Frontal cortex (tissue), 3 donors: ENCODE measurements at regions not wholly inside any gene's neighbourhood (a gene's known extent, or its start where the extent isn't known, plus 50 kb on each side); places are given as distances from the start of the nearest gene placed in this dataset.
A peak's percentile ranks its signal among the peaks of the same experiment; 100 is the strongest.
"Not testable (repeated sequence)": the region's sequence is repeated elsewhere in the genome, so short reads cannot be mapped to it uniquely, and the experiment has no call there.

Experiments used
- DNase-seq, 2 donors: peaks; one replicate each; pipeline ENCODE4 v3.0.0; 2012; ENCODE audit warnings: low spot score in 2 of 2
- FAIRE-seq: peaks from 2 replicates; lab custom pipeline; 2012; peaks lifted over from hg19 to GRCh38; lab: Jason Lieb, UNC
- donor health status: control.
- donor health status: control.
- donor health status: control.

DNA sequence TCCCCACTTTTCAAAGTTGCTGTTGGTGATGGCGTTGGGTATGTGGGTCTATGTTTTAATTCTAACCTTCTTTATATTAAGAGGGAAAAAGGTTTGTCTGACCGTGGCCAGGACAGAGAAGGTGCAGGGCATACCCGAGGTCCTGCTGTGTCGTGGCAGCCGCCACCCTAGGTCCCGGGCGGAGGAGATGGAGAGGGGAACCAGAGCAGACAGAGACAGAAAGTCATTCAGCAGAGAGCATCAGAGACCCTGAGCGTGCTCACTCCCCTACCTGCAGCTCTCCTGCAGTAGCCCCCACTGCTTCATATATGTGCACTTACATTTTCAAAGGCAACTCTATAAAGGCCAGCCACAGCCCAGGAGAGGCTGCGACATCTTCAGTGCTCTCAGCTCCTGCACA lies 327.2 kb upstream of the TNRC6C start:
- no peak for FAIRE-seq
- DNase-seq: no peak

DNA sequence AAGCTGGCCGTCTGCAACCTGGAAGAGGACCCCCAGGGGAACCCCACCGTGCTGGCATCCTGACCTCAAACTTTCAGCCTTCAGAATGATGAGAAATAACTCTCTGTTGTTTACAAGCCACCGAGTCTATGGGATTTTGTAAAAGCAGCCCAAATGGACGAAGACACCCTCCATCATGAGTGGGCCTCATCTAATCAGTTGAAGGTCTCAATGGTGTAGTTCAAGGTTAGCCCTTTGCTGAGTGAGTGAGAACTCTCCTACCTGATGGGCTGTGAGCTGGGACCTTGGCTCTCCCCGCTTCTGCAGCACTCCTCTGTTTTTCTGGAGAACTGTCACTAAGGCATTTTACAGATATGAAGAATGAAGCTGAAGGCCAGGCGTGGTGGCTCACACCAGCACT lies 325.9 kb upstream of the TNRC6C start:
- FAIRE-seq (no peak), DNase-seq (no peak)

DNA sequence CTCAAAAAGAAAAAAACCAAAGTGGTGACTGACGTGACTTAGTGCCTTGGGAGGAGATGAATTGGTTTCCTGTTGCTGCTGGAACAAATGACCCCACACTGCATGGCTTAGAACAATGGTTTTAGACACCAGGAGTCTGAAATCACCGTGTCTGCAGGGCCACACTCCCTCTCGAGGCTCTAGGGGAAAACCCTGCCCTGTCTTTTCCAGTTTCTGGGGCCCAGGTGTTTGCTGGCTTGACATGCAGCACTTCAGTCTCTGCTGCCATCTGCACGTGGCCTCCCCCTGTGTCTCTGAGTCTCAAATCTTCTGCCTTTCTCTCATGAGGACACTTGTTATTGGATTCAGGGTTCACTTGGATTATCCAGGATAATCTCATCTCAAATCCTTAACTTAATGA lies 323.8 kb upstream of the TNRC6C start:
- FAIRE-seq: no peak
- no peak for DNase-seq

DNA sequence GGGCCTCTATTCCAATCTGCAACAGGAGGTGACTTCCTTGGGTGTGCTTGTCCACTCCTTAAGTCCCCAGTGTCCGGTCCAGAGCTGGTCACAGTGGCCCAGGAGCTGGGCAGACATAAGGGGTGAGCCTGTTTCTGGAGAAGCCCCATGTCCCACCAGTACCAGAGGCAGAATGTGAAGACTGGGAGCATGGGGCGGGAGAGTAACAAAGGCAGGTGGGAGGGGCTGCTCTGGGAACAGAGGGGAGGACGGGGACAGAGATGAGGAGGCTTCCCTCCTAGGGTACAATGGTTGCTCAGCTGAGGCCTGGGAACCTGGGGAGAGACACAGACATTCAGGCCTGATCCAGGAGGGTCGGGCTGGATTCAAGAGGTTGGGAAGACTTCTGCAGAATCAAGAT lies 323.3 kb upstream of the TNRC6C start:
- DNase-seq (no peak), FAIRE-seq (no peak)

DNA sequence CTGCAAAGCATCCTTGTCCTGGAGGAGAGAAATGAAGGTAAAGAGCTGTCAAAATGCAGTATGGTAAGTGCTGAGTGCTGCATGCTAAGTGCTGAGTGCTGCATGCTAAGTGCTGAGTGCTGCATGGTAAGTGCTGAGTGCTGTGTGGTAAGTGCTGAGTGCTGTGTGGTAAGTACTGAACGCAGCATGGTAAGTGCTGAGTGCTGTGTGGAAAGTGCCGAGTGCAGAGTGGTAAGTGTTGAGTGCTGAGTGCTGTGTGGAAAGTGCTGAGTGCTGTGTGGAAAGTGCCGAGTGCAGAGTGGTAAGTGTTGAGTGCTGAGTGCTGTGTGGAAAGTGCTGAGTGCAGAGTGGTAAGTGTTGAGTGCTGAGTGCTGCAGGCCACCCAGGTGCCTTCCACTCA lies 322.7 kb upstream of the TNRC6C start:
- DNase-seq: not testable (repeated sequence)

DNA sequence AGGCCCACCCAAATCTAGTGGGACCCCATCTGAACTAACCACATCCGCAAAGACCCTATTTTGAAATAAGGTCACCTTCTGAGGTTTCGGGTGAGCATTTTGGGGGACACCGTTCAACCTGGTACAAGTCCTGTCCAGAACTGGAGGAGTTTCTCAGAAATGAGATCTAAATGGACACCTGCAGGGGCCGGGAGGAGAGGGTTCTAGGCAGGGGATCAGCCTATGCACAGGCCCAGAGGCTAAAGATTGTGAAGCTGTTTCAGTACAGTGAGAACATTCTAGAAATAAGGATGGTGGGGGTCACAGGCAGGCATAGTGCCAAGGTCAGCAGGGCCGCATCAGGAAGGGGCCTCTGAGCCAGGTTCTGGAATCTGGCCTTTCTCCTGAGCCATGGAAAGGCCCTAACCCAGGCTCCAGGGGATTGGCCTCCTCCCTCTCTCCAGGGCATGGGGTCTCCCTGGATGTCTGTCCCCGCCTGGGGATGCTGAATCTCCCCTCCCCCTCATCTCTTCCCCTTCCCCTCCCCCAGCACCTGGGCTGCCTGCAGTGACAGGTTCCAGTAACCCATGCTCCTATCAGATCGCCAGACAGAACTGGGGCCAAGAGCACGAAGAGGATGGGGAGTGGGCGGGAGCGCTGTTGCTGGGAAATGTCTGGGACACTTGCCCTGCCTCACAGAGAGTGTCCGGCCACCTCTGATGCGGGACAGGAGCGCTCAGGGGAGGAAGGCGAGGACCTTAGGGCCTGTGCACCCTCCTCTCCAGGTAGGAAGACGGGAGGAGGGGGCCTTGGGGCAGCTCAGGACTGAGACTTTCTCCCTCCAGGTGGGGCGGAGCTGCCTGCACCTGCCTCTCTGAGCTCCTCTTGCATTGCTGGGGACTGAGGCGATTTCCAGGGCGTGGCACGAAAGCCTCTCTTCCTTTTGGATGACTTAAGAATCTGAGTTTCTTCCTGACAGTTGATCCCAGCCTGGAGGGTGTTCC lies 321.4 kb upstream of the TNRC6C start:
- FAIRE-seq (no peak), DNase-seq (no peak)

More for the DNA sequence above, 322.7 kb upstream of the TNRC6C start:
- not testable (repeated sequence) for FAIRE-seq

DNA sequence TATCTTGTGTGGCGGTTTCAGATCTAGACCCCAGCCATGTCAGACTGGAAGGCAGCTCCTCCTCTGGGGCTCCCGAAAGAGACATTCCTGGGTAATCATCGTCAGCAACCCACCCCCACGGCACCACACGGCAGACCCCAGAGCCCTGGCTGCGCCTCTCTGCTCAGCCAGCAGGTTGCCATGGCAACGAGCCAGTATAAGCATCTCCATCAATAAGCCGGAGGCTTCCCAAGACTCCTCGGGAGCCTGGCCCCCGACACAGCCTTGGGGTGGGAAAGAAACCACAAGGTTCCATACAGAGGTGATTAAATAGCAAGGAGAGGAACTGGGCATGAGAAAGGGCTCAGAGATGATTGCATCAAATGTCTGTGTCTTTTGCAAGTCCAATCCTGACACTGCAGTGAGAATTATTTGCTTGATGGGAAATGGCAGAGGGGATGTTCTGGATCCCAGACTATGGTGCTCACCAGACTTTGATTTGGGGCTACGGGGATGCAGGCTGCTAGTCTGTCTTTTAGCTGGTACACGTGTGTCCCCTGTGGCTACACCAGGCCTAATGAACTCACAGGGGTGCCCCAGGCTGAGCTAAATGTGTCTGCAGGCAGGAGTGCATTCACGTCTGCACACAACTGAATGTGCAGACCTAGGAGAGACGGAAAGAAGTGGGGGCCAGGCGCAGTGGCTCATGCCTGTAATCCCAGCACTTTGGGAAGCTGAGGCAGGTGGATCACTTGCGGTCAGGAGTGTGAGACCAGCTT lies 320.5 kb upstream of the TNRC6C start:
- DNase-seq: peak in 1 of 2 donors; percentile 48

DNA sequence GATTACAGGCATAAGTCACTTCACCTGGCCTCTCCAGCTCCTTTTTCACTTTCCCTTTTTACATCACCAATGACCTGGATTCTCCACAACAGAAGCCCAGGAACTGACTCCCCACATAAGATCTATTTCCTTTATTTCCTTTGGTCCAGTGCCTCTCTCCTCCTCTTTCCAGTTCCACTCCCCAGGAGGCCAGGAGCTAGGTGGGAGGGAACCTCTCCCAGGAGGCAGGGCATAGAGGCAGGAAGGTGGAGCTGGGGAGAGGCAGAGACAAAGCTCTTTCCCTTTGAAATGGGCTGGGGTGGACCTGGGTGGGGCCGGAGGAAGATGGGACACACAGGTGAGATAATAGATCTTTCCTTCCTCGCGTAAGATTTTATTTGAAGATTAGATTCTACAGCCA lies 318.3 kb upstream of the TNRC6C start:
- no peak for FAIRE-seq
- no peak for DNase-seq

More for the DNA sequence above, 320.5 kb upstream of the TNRC6C start:
- no peak for FAIRE-seq

DNA sequence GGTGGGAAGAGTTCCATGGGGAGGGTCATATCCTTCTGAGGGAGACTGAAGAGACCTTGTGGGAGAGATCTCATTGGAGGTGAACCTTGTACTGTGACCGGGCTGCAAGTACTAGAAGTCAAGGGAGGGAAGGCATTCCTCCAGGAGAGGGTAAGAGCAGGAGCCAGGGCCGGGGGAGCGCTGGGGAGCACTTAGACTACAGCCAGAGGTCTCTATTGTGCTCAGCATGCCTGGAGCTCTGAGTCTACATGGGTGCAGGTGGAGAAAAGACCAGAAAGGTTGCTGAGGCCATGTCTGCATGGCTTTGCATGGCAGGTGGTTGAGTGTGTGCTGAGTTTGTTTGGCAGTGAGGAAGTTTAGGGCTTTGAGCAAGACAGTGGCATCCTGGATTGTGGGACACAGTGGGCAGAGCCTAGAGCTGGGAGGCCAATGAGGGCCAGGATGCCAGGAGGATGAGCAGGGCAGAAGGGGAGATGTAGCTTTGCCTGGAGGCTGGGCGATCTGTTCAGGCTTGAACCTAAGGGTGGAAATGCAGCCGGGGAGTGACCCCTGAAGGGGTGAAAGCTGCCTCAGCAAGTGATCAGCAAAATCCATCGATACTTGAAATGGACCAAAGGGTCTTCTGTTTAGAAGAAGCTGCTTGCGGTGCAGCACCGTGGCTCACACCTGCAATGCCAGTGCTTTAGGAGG lies 317.4 kb upstream of the TNRC6C start:
- FAIRE-seq: no peak
- no peak for DNase-seq

DNA sequence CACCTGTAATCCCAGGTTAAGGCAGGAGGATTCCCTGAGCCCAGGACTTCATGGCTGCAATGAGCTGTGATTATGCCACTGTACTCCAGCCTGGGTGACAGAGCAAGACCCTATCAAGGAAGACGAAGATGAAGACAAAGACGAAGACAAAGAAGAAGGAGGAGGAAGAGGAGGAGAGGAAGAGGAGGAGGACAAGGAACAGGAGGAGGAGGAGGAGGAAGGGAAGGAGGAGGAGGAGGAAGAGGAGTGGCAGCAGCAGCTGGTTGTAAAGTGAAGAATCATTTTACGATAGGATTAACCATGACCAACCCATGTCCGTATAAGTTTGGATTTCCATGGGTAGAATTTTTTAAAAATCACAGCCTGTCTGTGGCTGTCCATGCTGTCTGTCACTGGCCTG lies 316.8 kb upstream of the TNRC6C start:
- DNase-seq (no peak), FAIRE-seq (no peak)

DNA sequence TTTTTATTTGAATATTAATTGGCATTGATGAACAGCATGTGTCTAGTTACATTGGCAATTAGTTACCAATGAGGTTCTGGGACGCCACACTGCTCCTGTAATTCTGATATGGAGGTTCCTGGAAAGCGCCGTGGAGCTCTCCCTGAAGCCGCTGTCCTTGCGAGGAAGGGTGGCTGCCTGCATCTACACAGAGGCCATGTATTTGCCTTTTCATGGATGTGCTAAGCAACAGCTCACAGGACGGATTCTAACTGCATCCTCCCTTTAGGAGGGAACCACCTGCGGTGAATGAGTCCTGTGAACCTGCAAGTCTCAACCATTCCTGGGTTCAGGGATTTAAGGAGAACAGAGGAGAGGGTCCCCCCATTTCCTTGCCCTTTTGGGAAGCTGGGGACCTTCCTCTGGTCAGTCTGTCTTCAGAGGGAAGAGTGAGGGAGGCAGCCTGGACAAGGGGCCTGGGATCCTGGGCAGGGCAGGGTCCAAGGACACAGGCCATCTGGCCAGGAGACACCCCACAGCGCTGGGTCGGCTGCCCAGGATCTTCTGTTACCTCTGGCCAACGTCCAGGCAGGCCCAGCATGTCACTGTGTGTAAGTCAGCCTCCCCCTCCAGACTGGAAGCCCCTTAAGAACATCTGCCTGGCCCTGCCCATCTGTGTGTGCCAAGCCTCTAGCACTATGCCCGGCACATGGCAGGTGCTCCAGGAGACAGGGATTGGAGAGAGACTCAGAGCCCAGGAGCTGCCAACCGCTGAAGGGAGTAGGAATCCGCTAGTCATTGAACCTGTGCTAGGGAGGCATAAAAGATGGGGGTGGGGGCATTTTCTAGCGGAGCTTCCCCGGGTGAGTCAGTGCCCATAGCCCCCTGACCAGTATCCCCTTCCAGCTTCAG lies 314.1 kb upstream of the TNRC6C start:
- FAIRE-seq (no peak), DNase-seq (no peak)

DNA sequence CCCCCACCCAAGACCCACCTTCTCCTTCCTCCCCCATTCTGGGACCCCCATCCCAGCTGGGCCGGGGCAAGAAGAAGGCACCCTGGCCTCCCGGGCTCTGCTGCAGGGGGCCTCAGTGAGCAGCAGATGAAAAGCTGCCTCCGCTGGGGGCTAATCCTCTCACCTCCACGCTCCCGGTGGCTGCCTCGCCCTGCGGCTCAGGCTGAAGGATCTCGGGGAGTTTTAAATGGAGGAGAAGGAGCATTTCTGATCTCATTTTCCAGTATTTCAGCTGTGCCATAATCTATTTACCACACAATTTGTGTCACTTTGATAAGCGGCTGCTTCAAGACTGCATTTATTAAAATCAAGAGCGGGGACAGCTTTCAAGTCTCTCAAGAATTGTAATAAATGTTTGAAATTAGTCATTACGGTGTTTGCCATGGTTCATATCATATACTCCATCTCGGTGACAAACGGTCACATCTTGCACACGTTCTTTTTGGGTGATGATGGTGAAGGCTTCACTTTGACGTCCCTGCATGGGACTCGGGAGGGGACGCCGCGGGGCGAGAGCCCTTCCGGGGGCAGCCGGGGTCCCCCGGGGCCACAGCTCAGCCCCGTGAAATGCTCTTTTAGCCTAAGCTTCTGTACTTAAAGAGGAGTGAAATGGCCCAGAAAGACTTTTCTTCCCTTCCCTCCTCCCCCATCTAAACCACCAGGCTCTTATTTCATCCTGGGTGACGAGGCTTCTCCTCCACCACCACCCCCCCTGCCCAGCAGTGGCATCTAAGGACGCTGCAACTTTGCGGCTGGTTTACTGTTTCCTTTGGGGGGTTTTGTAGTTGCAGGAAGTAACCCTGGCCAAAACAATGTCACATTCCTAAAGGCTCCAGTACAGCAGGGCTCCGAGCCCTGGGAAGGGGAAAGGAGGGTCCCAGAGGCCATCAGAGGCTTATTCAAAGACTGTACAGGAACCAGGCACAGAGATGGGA lies 313.1 kb upstream of the TNRC6C start:
- no peak for DNase-seq
- FAIRE-seq: no peak

DNA sequence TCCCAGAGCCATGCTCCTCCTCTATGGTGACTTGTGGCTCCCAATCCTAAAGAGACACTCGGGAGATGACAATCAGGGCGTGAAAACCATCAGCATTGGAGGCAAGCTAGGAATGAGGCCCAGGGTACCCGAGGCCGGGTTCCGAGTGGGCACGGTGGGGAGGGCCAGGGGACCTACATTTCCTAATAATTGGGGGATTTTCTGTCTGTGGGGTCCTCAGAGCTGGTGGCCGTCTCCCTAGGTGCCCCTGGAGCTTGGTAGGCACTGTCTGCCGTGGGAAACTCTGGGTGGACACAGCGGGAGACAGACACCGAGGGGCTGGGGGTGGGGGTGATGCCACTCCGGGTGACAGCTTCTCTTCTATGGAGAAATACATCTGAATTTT lies 312.5 kb upstream of the TNRC6C start:
- no peak for FAIRE-seq
- no peak for DNase-seq

DNA sequence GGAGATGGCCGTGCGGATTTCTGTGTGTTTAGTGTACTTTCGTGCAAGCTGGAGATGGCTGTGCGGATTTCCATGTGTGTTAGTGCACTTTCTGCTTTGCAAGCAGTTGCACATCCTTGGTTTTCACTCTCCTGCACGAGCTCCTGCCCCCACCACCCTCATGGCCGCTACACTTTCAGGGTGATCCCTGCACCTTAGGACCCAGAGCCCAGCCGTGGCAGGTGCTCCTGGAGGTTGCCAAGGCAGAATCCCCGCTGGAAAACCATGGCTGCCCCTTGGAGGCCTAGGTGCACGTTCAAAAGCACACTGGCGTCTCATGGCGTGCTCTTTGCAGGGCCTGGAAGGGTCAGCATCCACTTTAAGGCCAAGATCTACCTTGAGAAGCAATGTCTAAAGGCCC lies 311.0 kb upstream of the TNRC6C start:
- FAIRE-seq: no peak
- DNase-seq: no peak

DNA sequence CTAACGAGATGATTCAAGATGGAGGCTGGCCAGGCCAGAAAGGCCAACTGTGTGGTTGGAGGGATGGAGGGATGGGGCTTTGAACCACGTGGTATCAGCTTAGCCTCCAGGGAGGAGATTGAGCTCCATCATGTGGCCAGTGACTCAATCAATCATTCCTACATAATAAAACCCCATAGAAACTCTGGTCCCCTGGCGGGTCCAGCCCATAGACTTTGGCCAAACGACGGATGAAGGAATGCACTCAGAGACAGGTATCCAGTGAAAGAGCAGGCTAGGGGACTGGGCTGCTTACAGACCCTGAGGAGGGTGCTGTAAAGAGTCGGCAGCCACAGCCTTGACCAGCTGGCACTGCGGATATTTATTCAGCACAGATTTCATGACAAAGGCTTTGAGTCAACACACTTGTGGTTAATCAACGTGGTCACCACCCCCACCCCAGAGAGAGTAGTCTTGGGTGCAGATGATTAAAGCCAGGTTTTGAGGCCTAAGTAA lies 308.7 kb upstream of the TNRC6C start:
- no peak for DNase-seq

DNA sequence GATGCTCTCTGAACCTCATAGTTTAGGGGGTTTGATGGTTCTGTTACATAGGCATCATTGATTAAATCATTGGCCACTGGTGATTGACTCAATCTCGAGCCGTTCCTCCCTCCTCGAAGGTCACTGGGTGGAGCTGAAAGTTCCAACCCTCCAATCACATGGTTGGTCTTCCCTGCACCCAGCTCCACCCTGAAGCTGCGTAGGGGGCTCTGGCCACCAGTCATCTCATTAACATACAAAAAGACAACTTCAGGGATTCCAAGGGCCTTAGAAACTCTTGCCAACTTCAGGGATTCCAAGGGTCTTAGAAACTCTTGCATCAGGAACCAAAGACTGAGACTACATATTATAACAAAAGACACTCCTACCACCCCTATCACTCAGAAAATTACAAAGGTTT lies 306.5 kb upstream of the TNRC6C start:
- FAIRE-seq: no peak
- DNase-seq: no peak

More for the DNA sequence above, 308.7 kb upstream of the TNRC6C start:
- no peak for FAIRE-seq

DNA sequence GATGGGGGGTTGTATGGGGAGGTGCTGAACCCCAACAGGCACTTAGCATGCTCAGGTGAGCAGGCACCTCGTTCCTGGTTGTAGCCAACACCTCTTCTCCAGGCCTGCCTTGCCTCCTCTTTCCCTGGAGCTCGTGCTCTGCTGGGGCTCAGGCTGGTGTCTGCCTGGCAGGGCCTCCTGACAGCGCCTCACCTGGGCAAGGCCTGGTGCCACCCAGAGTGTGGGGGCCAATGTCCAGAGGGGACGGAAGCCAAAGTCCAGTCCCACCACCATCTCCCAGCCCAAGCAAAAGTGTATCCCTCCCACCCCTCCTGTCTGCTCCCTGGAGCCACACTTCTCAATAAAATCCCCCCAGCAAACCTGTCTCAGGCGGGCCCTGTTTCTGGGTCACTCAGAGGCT lies 304.2 kb upstream of the TNRC6C start:
- FAIRE-seq: no peak
- no peak for DNase-seq

DNA sequence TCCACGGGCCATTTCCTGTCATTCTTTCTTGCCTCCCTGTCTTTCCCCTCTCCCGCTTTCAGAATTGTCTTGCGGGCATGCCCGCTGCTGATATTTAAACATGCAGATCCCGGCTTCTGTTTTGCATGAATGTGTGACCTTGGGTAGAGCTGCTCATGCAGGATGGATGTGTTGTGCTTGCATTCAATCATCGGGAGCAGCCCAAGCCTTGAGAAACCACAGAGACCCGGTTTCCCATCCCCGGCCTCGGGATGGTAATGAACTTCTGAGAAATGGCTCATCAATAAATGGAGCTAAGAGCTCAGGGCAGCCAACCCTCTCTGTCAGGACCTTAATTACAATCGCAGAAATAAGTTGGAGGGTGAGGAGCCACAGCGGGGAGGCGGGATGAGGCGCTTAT lies 303.7 kb upstream of the TNRC6C start:
- FAIRE-seq: no peak
- DNase-seq: no peak
